ENCODE measurements at regions not wholly inside any gene's neighbourhood (a gene's known extent, or its start where the extent isn't known, plus 50 kb on each side); places are given as distances from the start of the nearest gene placed in this dataset.

DNA sequence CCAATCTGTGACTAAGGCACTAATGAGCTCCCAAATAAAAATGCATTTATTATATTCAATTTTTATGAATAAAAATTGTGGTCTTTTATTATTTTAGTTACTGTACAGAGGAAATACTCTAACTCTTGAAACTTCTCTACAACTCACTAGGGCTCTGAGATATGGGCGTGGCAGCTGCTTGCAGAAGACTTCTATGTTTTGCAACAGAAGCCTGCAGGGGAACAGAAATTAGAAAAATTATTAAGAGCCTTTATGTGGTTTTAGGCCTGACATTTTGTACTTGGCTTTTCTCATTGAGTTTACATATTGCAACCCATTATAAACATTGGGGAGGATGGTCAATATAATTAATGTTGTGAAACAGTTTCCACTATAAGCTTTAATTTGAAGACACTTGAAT, 581.4 kb downstream of the TNS3 start:
- POLR2A ChIA-PET = no interaction called here
- TF ChIP-seq MTA2 (IDR thresholded peaks at IDR 0.05; ENCODE audit: low read depth) = no peak
- TF ChIP-seq YY1 (IDR thresholded peaks at IDR 0.05; ENCODE audit: low read depth, low read length) = no peak
- TF ChIP-seq POLR2A (IDR thresholded peaks at IDR 0.05; ENCODE audit: low read depth, low read length) = no peak
- no peak for TF ChIP-seq HDGF (IDR thresholded peaks at IDR 0.05)
- TF ChIP-seq, protein P1, sequence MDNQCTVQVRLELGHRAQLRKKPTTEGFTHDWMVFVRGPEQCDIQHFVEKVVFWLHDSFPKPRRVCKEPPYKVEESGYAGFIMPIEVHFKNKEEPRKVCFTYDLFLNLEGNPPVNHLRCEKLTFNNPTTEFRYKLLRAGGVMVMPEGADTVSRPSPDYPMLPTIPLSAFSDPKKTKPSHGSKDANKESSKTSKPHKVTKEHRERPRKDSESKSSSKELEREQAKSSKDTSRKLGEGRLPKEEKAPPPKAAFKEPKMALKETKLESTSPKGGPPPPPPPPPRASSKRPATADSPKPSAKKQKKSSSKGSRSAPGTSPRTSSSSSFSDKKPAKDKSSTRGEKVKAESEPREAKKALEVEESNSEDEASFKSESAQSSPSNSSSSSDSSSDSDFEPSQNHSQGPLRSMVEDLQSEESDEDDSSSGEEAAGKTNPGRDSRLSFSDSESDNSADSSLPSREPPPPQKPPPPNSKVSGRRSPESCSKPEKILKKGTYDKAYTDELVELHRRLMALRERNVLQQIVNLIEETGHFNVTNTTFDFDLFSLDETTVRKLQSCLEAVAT (IDR thresholded peaks at IDR 0.05) = no peak
- no peak for TF ChIP-seq FOS (IDR thresholded peaks at IDR 0.05; ENCODE audit: borderline replicate concordance, extremely low read depth, insufficient read length)
- TF ChIP-seq RUNX3 (IDR thresholded peaks at IDR 0.05; ENCODE audit: low read length) = no peak
- TF ChIP-seq, protein P2, sequence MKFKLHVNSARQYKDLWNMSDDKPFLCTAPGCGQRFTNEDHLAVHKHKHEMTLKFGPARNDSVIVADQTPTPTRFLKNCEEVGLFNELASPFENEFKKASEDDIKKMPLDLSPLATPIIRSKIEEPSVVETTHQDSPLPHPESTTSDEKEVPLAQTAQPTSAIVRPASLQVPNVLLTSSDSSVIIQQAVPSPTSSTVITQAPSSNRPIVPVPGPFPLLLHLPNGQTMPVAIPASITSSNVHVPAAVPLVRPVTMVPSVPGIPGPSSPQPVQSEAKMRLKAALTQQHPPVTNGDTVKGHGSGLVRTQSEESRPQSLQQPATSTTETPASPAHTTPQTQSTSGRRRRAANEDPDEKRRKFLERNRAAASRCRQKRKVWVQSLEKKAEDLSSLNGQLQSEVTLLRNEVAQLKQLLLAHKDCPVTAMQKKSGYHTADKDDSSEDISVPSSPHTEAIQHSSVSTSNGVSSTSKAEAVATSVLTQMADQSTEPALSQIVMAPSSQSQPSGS (IDR thresholded peaks at IDR 0.05; ENCODE audit: low read length) = no peak
- TF ChIP-seq HDAC2 (IDR thresholded peaks at IDR 0.05) = no peak
- TF ChIP-seq MEF2B (IDR thresholded peaks at IDR 0.05; ENCODE audit: partially characterized antibody, poor library complexity, severe bottlenecking) = no peak
- no peak for TF ChIP-seq NR2C1 (IDR thresholded peaks at IDR 0.05)
- TF ChIP-seq TCF12 (IDR thresholded peaks at IDR 0.05; ENCODE audit: low read depth, low read length) = no peak
- no peak for TF ChIP-seq NFIC (IDR thresholded peaks at IDR 0.05; ENCODE audit: low read depth, low read length)
- TF ChIP-seq SMAD1 (IDR thresholded peaks at IDR 0.05; ENCODE audit: low read depth, partially characterized antibody) = no peak
- no peak for TF ChIP-seq ESRRA (IDR thresholded peaks at IDR 0.05; ENCODE audit: low read length)
- FAIRE-seq = no peak

More for the DNA sequence above, 581.4 kb downstream of the TNS3 start:
- Histone ChIP-seq H3K4me1 (ENCODE audit: control insufficient read depth, insufficient read depth, low read length) (no peaks in the 10 kb centered on the region), H2AFZ (ENCODE audit: control insufficient read depth, low read depth, low read length) (no peak overlapping the region), H3K9ac (ENCODE audit: control insufficient read depth, insufficient read depth, low read length) (no peak overlapping the region), H3K27me3 (replicated peaks in 1 of 2; ENCODE audit: control insufficient read depth in 2 of 2, insufficient read depth in 2 of 2, low read length in 1 of 2) (no peaks in the 10 kb centered on the region), H3K36me3 (ENCODE audit: control insufficient read depth in 2 of 2, insufficient read depth in 2 of 2, low read length in 1 of 2) (no peaks in the 10 kb centered on the region), H3K9me3 (replicated peaks; ENCODE audit: control insufficient read depth, insufficient read depth, low read length) (no peaks in the 10 kb centered on the region), H3K27ac (ENCODE audit: control insufficient read depth, insufficient read depth) (no peak overlapping the region), H4K20me1 (ENCODE audit: control insufficient read depth, insufficient read depth) (no peaks in the 10 kb centered on the region), H3K79me2 (ENCODE audit: control insufficient read depth, insufficient read depth, low read length) (no peaks in the 10 kb centered on the region), H3K4me3 (no peak overlapping the region), H3K4me2 (ENCODE audit: control insufficient read depth, insufficient read depth) (no peak overlapping the region)
- intact Hi-C loops (cut with micrococcal nuclease; ENCODE audit: unreplicated experiment) (no loop called here), in situ Hi-C loops (cut with MboI) (no loop called here)
- no TSS peak for BruUV-seq (replicated peaks)
- ChIA-PET CTCF (no interaction called here), SMC1A (ENCODE audit: uncharacterized antibody, unreplicated experiment) (no interaction called here), RAD21 (ENCODE audit: unreplicated experiment) (no interaction called here)
- WGBS (ENCODE audit: insufficient coverage, insufficient replicate concordance, low lambda C conversion rate, missing lambda C conversion rate) = 0% methylated on average over 1 of the region's 1 CpG
- DNase-seq (ENCODE audit: low read depth, low spot score) (no peak), ATAC-seq (no peak)
